H1 (cell line): ENCODE measurements at regions not wholly inside any gene's neighbourhood (a gene's known extent, or its start where the extent isn't known, plus 50 kb on each side); places are given as distances from the start of the nearest gene placed in this dataset.

Experiments used
- CTCF ChIA-PET: fragments of 300-600 bp; sonication (Branson Sonifier 250); formaldehyde crosslinking; loops from one replicate; lab custom pipeline; 2021; ENCODE audit not compliant: partially characterized antibody; lab: Charles Lee
- POLR2A ChIA-PET: fragments of 300-600 bp; sonication (Branson Sonifier 250); formaldehyde crosslinking; loops from one replicate; lab custom pipeline; 2021; ENCODE audit warnings: inconsistent platforms; ENCODE audit not compliant: partially characterized antibody; lab: Charles Lee
- DNase-seq, 2 experiments: peaks; one replicate each; pipeline versions ENCODE4 v3.0.0 to v3.0.0-alpha.2; 2010 to 2022; ENCODE audit warnings: low spot score in 2 of 2, low read depth in 1 of 2, mixed read lengths in 1 of 2
- FAIRE-seq: peaks from 2 replicates; lab custom pipeline; 2011; peaks lifted over from hg19 to GRCh38; lab: Jason Lieb, UNC
- H2AFZ ChIP-seq: 2 replicates; pipeline ENCODE4 v1.8.1; 2012; ENCODE audit warnings: low read length, inconsistent platforms
- H2AK5ac ChIP-seq: 2 replicates; pipeline ENCODE4 v1.6.1; 2013; ENCODE audit warnings: low read depth, low read length
- H2BK120ac ChIP-seq: replicated peaks from 2 replicates; pipeline ENCODE3; 2013; ENCODE audit warnings: low read depth, low read length, inconsistent platforms
- H2BK12ac ChIP-seq: 2 replicates; pipeline ENCODE4 v1.6.1; 2013; ENCODE audit warnings: low read depth, low read length
- H2BK15ac ChIP-seq: 2 replicates; pipeline ENCODE4 v1.6.1; 2013; ENCODE audit warnings: low read length
- H2BK20ac ChIP-seq: 2 replicates; pipeline ENCODE4 v1.6.1; 2013; ENCODE audit warnings: low read length
- H2BK5ac ChIP-seq: 2 replicates; pipeline ENCODE4 v1.6.1; 2013; ENCODE audit warnings: low read depth, low read length
- H3K14ac ChIP-seq: 2 replicates; pipeline ENCODE4 v1.6.1; 2013; ENCODE audit warnings: inconsistent platforms; ENCODE audit not compliant: insufficient read length
- H3K18ac ChIP-seq: 2 replicates; pipeline ENCODE4 v1.6.1; 2013; ENCODE audit warnings: low read length; ENCODE audit errors: extremely low read depth
- H3K23ac ChIP-seq: 2 replicates; pipeline ENCODE4 v1.6.1; 2013; ENCODE audit warnings: inconsistent platforms; ENCODE audit not compliant: insufficient read length
- H3K23me2 ChIP-seq: 2 replicates; pipeline ENCODE4 v1.6.1; 2013; ENCODE audit warnings: low read depth, low read length
- H3K27ac ChIP-seq: 2 replicates; pipeline ENCODE4 v1.6.1; 2011; ENCODE audit warnings: low read depth, low read length, inconsistent platforms
- H3K27me3 ChIP-seq, 4 experiments: replicated peaks in 1 of 4; 1 replicate in 1 of 4; 2 replicates in 3 of 4; pipeline versions ENCODE4 v1.6.1 to v1.8.1; 2011 to 2013; ENCODE audit warnings: low read length in 3 of 4, mild to moderate bottlenecking in 3 of 4, inconsistent platforms in 2 of 4, mixed read lengths in 2 of 4, moderate library complexity in 1 of 4; ENCODE audit not compliant: control insufficient read depth in 3 of 4, insufficient read depth in 3 of 4; ENCODE audit errors: extremely low read depth in 1 of 4
- H3K36me3 ChIP-seq, 4 experiments: 2 replicates each; pipeline versions ENCODE4 v1.6.1 to v1.8.1; 2011 to 2013; ENCODE audit warnings: mild to moderate bottlenecking in 4 of 4, low read length in 3 of 4, moderate library complexity in 2 of 4, control low read depth in 1 of 4, inconsistent platforms in 1 of 4; ENCODE audit not compliant: insufficient read depth in 4 of 4, control insufficient read depth in 2 of 4
- H3K4ac ChIP-seq: replicated peaks from 2 replicates; pipeline ENCODE3; 2013; ENCODE audit warnings: low read length, low read depth, mixed read lengths, inconsistent platforms; ENCODE audit not compliant: insufficient read length
- H3K4me1 ChIP-seq, 4 experiments: replicated peaks in 1 of 4; 1 replicate in 1 of 4; 2 replicates in 3 of 4; pipeline versions ENCODE4 v1.6.1 to v1.8.1; 2011 to 2013; ENCODE audit warnings: low read length in 3 of 4, inconsistent platforms in 2 of 4, mixed read lengths in 1 of 4; ENCODE audit not compliant: insufficient read depth in 4 of 4, control insufficient read depth in 3 of 4
- H3K4me2 ChIP-seq, 2 experiments: 2 replicates each; pipeline versions ENCODE4 v1.6.1 to v1.8.1; 2011 to 2013; ENCODE audit warnings: low read depth in 2 of 2, low read length in 2 of 2, control low read depth in 1 of 2, inconsistent platforms in 1 of 2, mild to moderate bottlenecking in 1 of 2; ENCODE audit not compliant: insufficient read depth in 1 of 2
- H3K4me3 ChIP-seq, 4 experiments: fragments of 200-600, 300-600 bp in 1 of 4; sonication (generic), shearing (Covaris generic), sonication (Bioruptor Twin) in 1 of 4; 2 replicates each; pipeline versions ENCODE4 v1.5.1 to v1.8.1; 2011 to 2016; ENCODE audit warnings: low read length in 4 of 4, low read depth in 3 of 4, control low read depth in 2 of 4, inconsistent platforms in 2 of 4, mild to moderate bottlenecking in 2 of 4, mixed read lengths in 1 of 4, moderate library complexity in 1 of 4; ENCODE audit not compliant: insufficient read depth in 2 of 4; ENCODE audit errors: extremely low read depth in 1 of 4
- H3K56ac ChIP-seq: replicated peaks from 2 replicates; pipeline ENCODE3; 2013; ENCODE audit warnings: low read depth, mild to moderate bottlenecking, mixed read lengths, low read length, inconsistent platforms; ENCODE audit not compliant: insufficient read length
- H3K79me1 ChIP-seq: 2 replicates; pipeline ENCODE4 v1.6.1; 2013; ENCODE audit warnings: low read depth, low read length, control low read depth
- H3K79me2 ChIP-seq, 2 experiments: 2 replicates each; pipeline versions ENCODE4 v1.6.1 to v1.8.1; 2012 to 2013; ENCODE audit warnings: low read length in 2 of 2, mild to moderate bottlenecking in 2 of 2, inconsistent platforms in 1 of 2; ENCODE audit not compliant: insufficient read depth in 2 of 2, control insufficient read depth in 1 of 2
- H3K9ac ChIP-seq, 4 experiments: replicated peaks in 1 of 4; 1 replicate in 1 of 4; 2 replicates in 3 of 4; pipeline versions ENCODE4 v1.6.1 to v1.8.1; 2011 to 2013; ENCODE audit warnings: low read depth in 3 of 4, low read length in 3 of 4, control low read depth in 2 of 4, mild to moderate bottlenecking in 2 of 4, moderate library complexity in 2 of 4, inconsistent platforms in 1 of 4; ENCODE audit errors: extremely low read depth in 1 of 4
- H3K9me3 ChIP-seq, 2 experiments: 2 replicates each; pipeline versions ENCODE4 v1.6.1 to v1.8.1; 2012 to 2013; ENCODE audit warnings: mild to moderate bottlenecking in 2 of 2, moderate library complexity in 2 of 2, control low read depth in 1 of 2, inconsistent platforms in 1 of 2, low read depth in 1 of 2, low read length in 1 of 2, mixed read lengths in 1 of 2; ENCODE audit not compliant: insufficient read depth in 2 of 2
- H4K20me1 ChIP-seq, 2 experiments: replicated peaks in 1 of 2; 2 replicates each; pipeline versions ENCODE3 to v1.8.1; 2011 to 2013; ENCODE audit warnings: inconsistent platforms in 2 of 2, low read length in 2 of 2, mild to moderate bottlenecking in 1 of 2; ENCODE audit not compliant: insufficient read depth in 2 of 2, control insufficient read depth in 1 of 2
- H4K5ac ChIP-seq: 2 replicates; pipeline ENCODE4 v1.6.1; 2013; ENCODE audit warnings: low read length, low read depth, mixed read lengths, inconsistent platforms; ENCODE audit not compliant: insufficient read length
- H4K8ac ChIP-seq: 2 replicates; pipeline ENCODE4 v1.8.0; 2013; ENCODE audit warnings: mild to moderate bottlenecking, moderate library complexity, low read length, inconsistent platforms; ENCODE audit not compliant: insufficient read depth; ENCODE audit errors: extremely low read depth
- H4K91ac ChIP-seq: replicated peaks from 2 replicates; pipeline ENCODE3; 2013; ENCODE audit warnings: low read length, mixed read lengths, inconsistent platforms; ENCODE audit not compliant: insufficient read length
- BACH1 ChIP-seq: IDR thresholded peaks from 2 replicates; pipeline ENCODE4 v1.6.1; 2012; ENCODE audit warnings: low read length, improper control_type of control experiment
- KDM4A ChIP-seq: IDR thresholded peaks from one replicate; pipeline ENCODE4 v1.7.1; 2012; ENCODE audit warnings: low read depth, mild to moderate bottlenecking, moderate library complexity, low read length, inconsistent platforms; ENCODE audit not compliant: severe bottlenecking
- NRF1 ChIP-seq: IDR thresholded peaks from 2 replicates; pipeline ENCODE4 v1.6.1; 2011; ENCODE audit warnings: mild to moderate bottlenecking, low read depth, low read length, improper control_type of control experiment
- PHF8 ChIP-seq: fragments of 200-600 bp; sonication (generic); conservative IDR thresholded peaks from 2 replicates; pipeline ENCODE4 v1.7.1; 2012; ENCODE audit warnings: low read depth, mild to moderate bottlenecking, inconsistent platforms, low read length, moderate library complexity
- POLR2A ChIP-seq, 2 experiments: IDR thresholded peaks; 1 replicate in 1 of 2; 2 replicates in 1 of 2; pipeline ENCODE4 v1.6.1; 2011; ENCODE audit warnings: low read depth in 2 of 2, low read length in 2 of 2, mild to moderate bottlenecking in 2 of 2; ENCODE audit errors: control extremely low read depth in 1 of 2
- RAD21 ChIP-seq, 2 experiments: IDR thresholded peaks in 1 of 2; conservative IDR thresholded peaks in 1 of 2; 2 replicates each; pipeline ENCODE4 v1.6.1; 2011; ENCODE audit warnings: low read depth in 2 of 2, low read length in 2 of 2, improper control_type of control experiment in 1 of 2, inconsistent platforms in 1 of 2, mild to moderate bottlenecking in 1 of 2, moderate library complexity in 1 of 2
- SIX5 ChIP-seq: IDR thresholded peaks from 2 replicates; pipeline ENCODE4 v1.6.1; 2011; ENCODE audit warnings: mild to moderate bottlenecking, low read depth, low read length
- TBP ChIP-seq: IDR thresholded peaks from 2 replicates; pipeline ENCODE4 v1.6.1; 2011; ENCODE audit warnings: low read depth, low read length, improper control_type of control experiment
- TEAD4 ChIP-seq: IDR thresholded peaks from 2 replicates; pipeline ENCODE4 v1.6.1; 2012; ENCODE audit warnings: low read depth, low read length, inconsistent platforms, mixed read lengths
- YY1 ChIP-seq: IDR thresholded peaks from 2 replicates; pipeline ENCODE4 v1.6.1; 2011; ENCODE audit warnings: low read depth, mild to moderate bottlenecking, low read length
- WGBS, 2 experiments: shearing (Covaris generic) in 1 of 2; methylation state at CpG; one replicate each; pipeline versions ENCODE4 v1.1.6 to v1.1.7; 2013 to 2015; ENCODE audit warnings: low lambda C conversion rate in 2 of 2, mixed read lengths in 2 of 2, inconsistent platforms in 1 of 2, low coverage in 1 of 2, missing lambda C conversion rate in 1 of 2; ENCODE audit not compliant: insufficient replicate concordance in 2 of 2, insufficient coverage in 1 of 2, insufficient read length in 1 of 2; ENCODE audit errors: extremely low coverage in 1 of 2, missing lambda C conversion rate in 1 of 2; 5-methylcytosine and 5-hydroxymethylcytosine counted together
- TF ChIP-seq, protein P1 (sequence below): IDR thresholded peaks from 2 replicates; pipeline ENCODE4 v1.6.1; 2012; ENCODE audit warnings: inconsistent platforms

DNA sequence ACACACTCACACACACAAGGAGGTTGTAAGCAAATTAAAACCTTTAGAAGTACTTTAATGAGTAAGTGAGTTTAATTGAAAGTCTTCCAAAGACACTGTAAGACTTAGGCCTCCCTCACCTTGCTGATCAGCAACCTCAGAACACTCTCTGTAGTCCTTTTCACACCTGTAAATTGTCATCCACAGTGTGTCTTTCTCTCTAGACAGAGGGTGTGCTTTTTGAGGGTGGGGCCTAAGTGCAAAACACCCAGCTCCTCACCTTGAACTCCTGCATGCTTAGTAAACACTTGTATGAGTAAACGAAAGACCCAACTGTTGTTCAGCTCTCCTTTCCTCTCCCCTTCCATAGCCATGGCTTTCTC lies 183.2 kb upstream of the IL12A start:
- Histone ChIP-seq H2BK12ac (no peak overlapping the region), H3K9ac (no peak overlapping the region), H3K56ac (no peak overlapping the region), H3K79me1 (no peaks in the 10 kb centered on the region), H3K23me2 (no peaks in the 10 kb centered on the region), H4K5ac (no peak overlapping the region), H2BK120ac (no peak overlapping the region), H3K4me1 (peaks cover 0 to 3% (median 1%) of the 10 kb centered on the region in 4 experiments; a peak in 1 of 7 replicates), H3K27ac (no peak overlapping the region), H2BK15ac (no peak overlapping the region), H2BK5ac (no peak overlapping the region), H4K91ac (no peak overlapping the region), H2AK5ac (no peak overlapping the region), H3K36me3 (no peaks in the 10 kb centered on the region), H3K27me3 (peaks cover 3 to 18% (median 11%) of the 10 kb centered on the region in 4 experiments; a peak in 6 of 7 replicates), H3K9me3 (no peaks in the 10 kb centered on the region), H3K4ac (no peak overlapping the region), H2BK20ac (no peak overlapping the region), H2AFZ (no peak overlapping the region), H3K4me3 (no peak overlapping the region), H3K79me2 (no peaks in the 10 kb centered on the region), H3K23ac (no peak overlapping the region), H4K8ac (no peak overlapping the region), H4K20me1 (peaks cover 0 to 3% of the 10 kb centered on the region in 2 experiments), H3K18ac (no peak overlapping the region), H3K14ac (no peak overlapping the region), H3K4me2 (no peak overlapping the region)
- CTCF ChIA-PET, result interaction anchor here (0.7 to 7.2 kb wide), 58 partner anchors 8 to 700 kb away, joined by 3 to 96 read pairs (median 5); partner anchors contain the start of gene IL12A
- POLR2A ChIA-PET, result interaction anchor here (0.6 kb wide), 1 partner anchor 174 kb away, joined by 3 read pairs; no protein-coding TSS in a partner anchor
- WGBS, 2 experiments, result 83% methylated on average over 1 of the region's 1 CpG; no CpG with 5 or more reads in 1 of the 2 experiments
- no peak for FAIRE-seq
- no peak for DNase-seq
- TF ChIP-seq TEAD4, result no peak
- TF ChIP-seq TBP, result no peak
- TF ChIP-seq SIX5, result no peak
- TF ChIP-seq POLR2A (IDR thresholded peaks at IDR 0.05; ENCODE audit: control extremely low read depth in 1 of 2, low read depth in 2 of 2, low read length in 2 of 2), result no peak
- no peak for TF ChIP-seq PHF8
- TF ChIP-seq YY1, result no peak
- no peak for TF ChIP-seq RAD21 (IDR thresholded peaks at IDR 0.05 in 1 of 2, conservative IDR thresholded peaks at IDR 0.05 in 1 of 2; ENCODE audit: low read depth in 2 of 2, low read length in 2 of 2)
- TF ChIP-seq NRF1, result no peak
- TF ChIP-seq, protein P1, sequence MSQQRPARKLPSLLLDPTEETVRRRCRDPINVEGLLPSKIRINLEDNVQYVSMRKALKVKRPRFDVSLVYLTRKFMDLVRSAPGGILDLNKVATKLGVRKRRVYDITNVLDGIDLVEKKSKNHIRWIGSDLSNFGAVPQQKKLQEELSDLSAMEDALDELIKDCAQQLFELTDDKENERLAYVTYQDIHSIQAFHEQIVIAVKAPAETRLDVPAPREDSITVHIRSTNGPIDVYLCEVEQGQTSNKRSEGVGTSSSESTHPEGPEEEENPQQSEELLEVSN, result no peak
- no peak for TF ChIP-seq KDM4A
- TF ChIP-seq BACH1, result no peak
